Natural killer cell (primary cell): ENCODE measurements at regions not wholly inside any gene's neighbourhood (a gene's known extent, or its start where the extent isn't known, plus 50 kb on each side); places are given as distances from the start of the nearest gene placed in this dataset.
A peak's percentile ranks its signal among the peaks of the same experiment; 100 is the strongest.

ENCODE experiments used
- ATAC-seq, 3 donors: fragments of 150-1000 bp in 2 of 3; fragments of 200-7000 bp in 1 of 3; cut with Tn5 transposase; 1 replicate in 1 of 3; 2 replicates in 2 of 3; pipeline ENCODE4 v1.10.0; 2021; ENCODE audit warnings: mild to moderate bottlenecking in 2 of 3, moderate library complexity in 2 of 3
- DNase-seq, 2 donors: peaks; one replicate each; pipeline versions ENCODE4 v3.0.0 to v3.0.0-alpha.2; 2013 to 2021; ENCODE audit warnings: mixed read lengths in 1 of 2
- H3K27ac ChIP-seq: one replicate; pipeline ENCODE4 v1.5.1; 2013; ENCODE audit warnings: mild to moderate bottlenecking, low read length
- H3K27me3 ChIP-seq: one replicate; pipeline ENCODE4 v1.6.1; 2013; ENCODE audit warnings: low read length; ENCODE audit not compliant: control insufficient read depth, insufficient read depth
- H3K36me3 ChIP-seq: one replicate; pipeline ENCODE4 v1.6.1; 2013; ENCODE audit warnings: low read length; ENCODE audit not compliant: control insufficient read depth, insufficient read depth
- H3K4me1 ChIP-seq: one replicate; pipeline ENCODE4 v1.6.1; 2013; ENCODE audit warnings: low read length; ENCODE audit not compliant: control insufficient read depth, insufficient read depth
- H3K4me3 ChIP-seq: one replicate; pipeline ENCODE4 v1.5.1; 2013; ENCODE audit warnings: low read length
- H3K9me3 ChIP-seq: one replicate; pipeline ENCODE4 v1.6.1; 2013; ENCODE audit warnings: low read length; ENCODE audit not compliant: control insufficient read depth, insufficient read depth
- H3K27ac Mint-ChIP-seq, 2 donors: one replicate each; pipeline ENCODE4 v1.8.0; 2022; ENCODE audit warnings: mild to moderate bottlenecking in 2 of 2, mixed read lengths in 2 of 2, moderate library complexity in 1 of 2
- H3K27me3 Mint-ChIP-seq, 2 donors: one replicate each; pipeline ENCODE4 v1.8.0; 2022; ENCODE audit warnings: low read depth in 2 of 2, mixed read lengths in 2 of 2
- H3K36me3 Mint-ChIP-seq: one replicate; pipeline ENCODE4 v1.8.0; 2022; ENCODE audit warnings: mixed read lengths
- H3K4me1 Mint-ChIP-seq, 2 donors: one replicate each; pipeline ENCODE4 v1.8.0; 2022; ENCODE audit warnings: mixed read lengths in 2 of 2
- H3K4me3 Mint-ChIP-seq: one replicate; pipeline ENCODE4 v1.8.0; 2022; ENCODE audit warnings: mild to moderate bottlenecking, moderate library complexity, mixed read lengths
- H3K9me3 Mint-ChIP-seq, 2 donors: one replicate each; pipeline ENCODE4 v1.8.0; 2022; ENCODE audit warnings: mixed read lengths in 2 of 2
- WGBS: methylation state at CpG from one replicate; pipeline ENCODE4 v1.1.7; 2013; ENCODE audit warnings: missing lambda C conversion rate; ENCODE audit not compliant: insufficient coverage; 5-methylcytosine and 5-hydroxymethylcytosine counted together
- intact Hi-C: fragments of 100-400 bp; cut with micrococcal nuclease; formaldehyde crosslinking; loops from one replicate; pipeline ENCODE4 v1.14.2; 2022
- TF ChIP-seq, protein P1 (sequence below): fragments of 200-600 bp; IDR thresholded peaks from one replicate; pipeline ENCODE4 v1.8.0; 2022; ENCODE audit warnings: antibody characterized with exemption

DNA sequence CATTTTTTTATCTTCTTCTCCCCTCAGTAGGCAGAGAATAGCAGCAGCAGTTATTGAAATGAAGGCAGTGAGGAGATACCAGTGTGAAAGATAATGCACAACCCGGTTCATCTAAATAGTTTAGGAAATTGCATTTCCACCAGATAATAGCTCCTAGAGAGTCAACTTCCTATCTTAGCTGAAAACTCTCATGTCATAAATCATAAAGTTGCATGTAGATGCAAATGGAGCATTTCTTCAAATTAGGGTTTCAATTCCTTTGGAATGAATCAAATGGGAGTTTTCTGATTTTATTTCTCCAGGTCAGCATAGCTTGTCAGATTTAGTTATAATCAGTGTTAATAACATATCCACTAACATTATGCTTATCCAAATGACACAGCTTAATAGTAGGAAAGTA lies 335.3 kb downstream of the CNTNAP4 start:
- intact Hi-C loops: loop anchor here (10.0 kb wide), 1 partner anchor 62 kb away; no protein-coding TSS in a partner anchor
- Histone ChIP-seq H3K4me3 (no peak overlapping the region), H3K36me3 (no peaks in the 10 kb centered on the region), H3K4me1 (no peaks in the 10 kb centered on the region), H3K27ac (no peak overlapping the region), H3K27me3 (no peaks in the 10 kb centered on the region), H3K9me3 (no peaks in the 10 kb centered on the region)
- WGBS: no CpG with 5 or more reads among the region's 1 CpG
- Mint-ChIP-seq H3K27ac (no peak overlapping the region), H3K4me1 (no peaks in the 10 kb centered on the region), H3K4me3 (no peak overlapping the region), H3K36me3 (no peaks in the 10 kb centered on the region), H3K9me3 (peaks cover 0 to 4% of the 10 kb centered on the region in 2 donors), H3K27me3 (no peaks in the 10 kb centered on the region)
- TF ChIP-seq, protein P1, sequence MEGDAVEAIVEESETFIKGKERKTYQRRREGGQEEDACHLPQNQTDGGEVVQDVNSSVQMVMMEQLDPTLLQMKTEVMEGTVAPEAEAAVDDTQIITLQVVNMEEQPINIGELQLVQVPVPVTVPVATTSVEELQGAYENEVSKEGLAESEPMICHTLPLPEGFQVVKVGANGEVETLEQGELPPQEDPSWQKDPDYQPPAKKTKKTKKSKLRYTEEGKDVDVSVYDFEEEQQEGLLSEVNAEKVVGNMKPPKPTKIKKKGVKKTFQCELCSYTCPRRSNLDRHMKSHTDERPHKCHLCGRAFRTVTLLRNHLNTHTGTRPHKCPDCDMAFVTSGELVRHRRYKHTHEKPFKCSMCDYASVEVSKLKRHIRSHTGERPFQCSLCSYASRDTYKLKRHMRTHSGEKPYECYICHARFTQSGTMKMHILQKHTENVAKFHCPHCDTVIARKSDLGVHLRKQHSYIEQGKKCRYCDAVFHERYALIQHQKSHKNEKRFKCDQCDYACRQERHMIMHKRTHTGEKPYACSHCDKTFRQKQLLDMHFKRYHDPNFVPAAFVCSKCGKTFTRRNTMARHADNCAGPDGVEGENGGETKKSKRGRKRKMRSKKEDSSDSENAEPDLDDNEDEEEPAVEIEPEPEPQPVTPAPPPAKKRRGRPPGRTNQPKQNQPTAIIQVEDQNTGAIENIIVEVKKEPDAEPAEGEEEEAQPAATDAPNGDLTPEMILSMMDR: no peak
- DNase-seq: no peak
- no peak for ATAC-seq

GRCh38 chr16:76614269-76614668 lies 337.1 kb downstream of the CNTNAP4 start:
- ATAC-seq: no peak
- DNase-seq: no peak
- intact Hi-C loops: loop anchor here (10.0 kb wide), 1 partner anchor 61 kb away; no protein-coding TSS in a partner anchor
- TF ChIP-seq, protein P1: no peak
- no peak overlapping the region for H3K4me3 Mint-ChIP-seq
- Histone ChIP-seq H3K4me3 (no peak overlapping the region), H3K27ac (no peak overlapping the region), H3K27me3 (no peaks in the 10 kb centered on the region), H3K4me1 (no peaks in the 10 kb centered on the region), H3K9me3 (no peaks in the 10 kb centered on the region), H3K36me3 (no peaks in the 10 kb centered on the region)
- no peaks in the 10 kb centered on the region for H3K36me3 Mint-ChIP-seq
- H3K9me3 Mint-ChIP-seq: peaks cover 3 to 8% of the 10 kb centered on the region in 2 donors
- no peak overlapping the region for H3K27ac Mint-ChIP-seq
- no peaks in the 10 kb centered on the region for H3K27me3 Mint-ChIP-seq
- no peaks in the 10 kb centered on the region for H3K4me1 Mint-ChIP-seq

GRCh38 chr16:76622876-76623275 lies 345.7 kb downstream of the CNTNAP4 start:
- ATAC-seq (no peak), DNase-seq (no peak)
- Histone ChIP-seq H3K4me3 (no peak overlapping the region), H3K36me3 (no peaks in the 10 kb centered on the region), H3K9me3 (no peaks in the 10 kb centered on the region), H3K4me1 (no peaks in the 10 kb centered on the region), H3K27ac (no peak overlapping the region), H3K27me3 (no peaks in the 10 kb centered on the region)
- Mint-ChIP-seq H3K27ac (no peak overlapping the region), H3K4me3 (no peak overlapping the region), H3K36me3 (no peaks in the 10 kb centered on the region), H3K27me3 (no peaks in the 10 kb centered on the region), H3K9me3 (peaks cover 5 to 13% of the 10 kb centered on the region in 2 donors), H3K4me1 (no peaks in the 10 kb centered on the region)
- TF ChIP-seq, protein P1: no peak
- intact Hi-C loops: no loop called here
- 82% methylated on average over 3 of the region's 3 CpGs for WGBS

DNA sequence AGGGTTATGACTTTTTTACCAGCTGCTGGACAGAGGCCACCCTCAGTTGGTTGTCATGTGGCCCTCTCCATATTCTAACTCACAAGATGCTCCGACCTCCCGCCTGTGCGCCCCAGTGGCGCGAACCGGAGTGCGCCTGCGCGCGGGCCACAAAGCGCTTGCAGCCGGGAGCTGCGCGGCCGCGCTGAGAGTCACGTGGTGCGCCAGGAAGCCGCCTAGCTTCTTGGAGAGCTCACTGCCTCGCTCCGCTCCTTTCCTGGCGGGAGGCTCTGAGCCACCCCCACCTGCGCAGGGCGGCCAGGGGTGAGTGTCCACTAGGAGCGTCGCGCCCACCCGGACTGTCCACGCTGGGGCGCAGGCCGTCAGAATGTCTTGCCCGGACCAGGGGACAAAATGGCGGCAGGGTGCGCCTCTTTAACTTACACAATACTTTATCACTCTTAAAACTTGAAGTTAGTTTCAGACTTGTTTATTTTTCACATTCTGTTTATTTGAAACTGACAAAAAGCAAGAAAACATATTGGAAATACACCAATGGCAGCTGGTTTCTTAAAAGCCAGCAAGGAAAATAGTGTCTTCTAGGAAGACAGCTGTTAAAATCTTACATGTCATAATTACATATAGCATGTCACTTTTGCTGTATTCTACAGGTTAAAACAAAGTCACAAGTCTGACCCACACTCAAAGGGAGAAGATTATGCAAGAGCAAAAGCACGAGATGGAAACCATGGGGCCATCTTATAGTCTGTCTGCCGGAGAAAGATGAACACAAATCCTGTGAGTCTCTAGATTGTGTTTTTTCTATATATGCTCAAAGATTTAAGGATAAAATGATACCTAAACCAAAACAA lies 357.9 kb downstream of the CNTNAP4 start:
- intact Hi-C loops: no loop called here
- Histone ChIP-seq H3K27me3 (no peaks in the 10 kb centered on the region), H3K27ac (no peak overlapping the region), H3K36me3 (no peaks in the 10 kb centered on the region), H3K9me3 (peaks cover 8% of the 10 kb centered on the region), H3K4me1 (no peaks in the 10 kb centered on the region), H3K4me3 (no peak overlapping the region)
- TF ChIP-seq, protein P1: no peak
- ATAC-seq: peak in 1 of 3 donors; percentile 29
- Mint-ChIP-seq H3K9me3 (peaks cover 12 to 13% of the 10 kb centered on the region in 2 donors), H3K4me1 (no peaks in the 10 kb centered on the region), H3K27ac (no peak overlapping the region), H3K27me3 (no peaks in the 10 kb centered on the region), H3K4me3 (no peak overlapping the region), H3K36me3 (peaks cover 7% of the 10 kb centered on the region)
- WGBS: 90% methylated on average over 34 of the region's 36 CpGs
- DNase-seq: peak in 1 of 2 donors; percentile 7
